ENCODE measurements at regions not wholly inside any gene's neighbourhood (a gene's known extent, or its start where the extent isn't known, plus 50 kb on each side); places are given as distances from the start of the nearest gene placed in this dataset.

GRCh38 chr4:181944527-181944926 lies 298.7 kb upstream of the TENM3 start:
- H3K4me2 ChIP-seq (ENCODE audit: control insufficient read depth, insufficient read depth): no peak overlapping the region
- no TSS peak for BruUV-seq (replicated peaks)
- ChIA-PET POLR2A (no interaction called here), RAD21 (ENCODE audit: unreplicated experiment) (no interaction called here), CTCF (no interaction called here), SMC1A (ENCODE audit: uncharacterized antibody, unreplicated experiment) (no interaction called here)
- H3K27ac ChIP-seq (ENCODE audit: control insufficient read depth, insufficient read depth): no peak overlapping the region
- H3K4me3 ChIP-seq: no peak overlapping the region
- H4K20me1 ChIP-seq (ENCODE audit: control insufficient read depth, insufficient read depth): no peaks in the 10 kb centered on the region
- no peak overlapping the region for H3K9ac ChIP-seq (ENCODE audit: control insufficient read depth, insufficient read depth, low read length)
- no peak overlapping the region for H2AFZ ChIP-seq (ENCODE audit: control insufficient read depth, low read depth, low read length)
- ATAC-seq: no peak
- DNase-seq (ENCODE audit: low read depth, low spot score): no peak
- H3K4me1 ChIP-seq (ENCODE audit: control insufficient read depth, insufficient read depth, low read length): no peaks in the 10 kb centered on the region
- no peaks in the 10 kb centered on the region for H3K36me3 ChIP-seq (ENCODE audit: control insufficient read depth in 2 of 2, insufficient read depth in 2 of 2, low read length in 1 of 2)
- in situ Hi-C loops (cut with MboI): no loop called here
- no peaks in the 10 kb centered on the region for H3K27me3 ChIP-seq (replicated peaks in 1 of 2; ENCODE audit: control insufficient read depth in 2 of 2, insufficient read depth in 2 of 2, low read length in 1 of 2)
- intact Hi-C loops (cut with micrococcal nuclease; ENCODE audit: unreplicated experiment): no loop called here
- no peaks in the 10 kb centered on the region for H3K79me2 ChIP-seq (ENCODE audit: control insufficient read depth, insufficient read depth, low read length)
- H3K9me3 ChIP-seq (replicated peaks; ENCODE audit: control insufficient read depth, insufficient read depth, low read length): no peaks in the 10 kb centered on the region
- no peak for FAIRE-seq
- no peak for TF ChIP-seq RELA (IDR thresholded peaks at IDR 0.05; ENCODE audit: borderline replicate concordance, partially characterized antibody)
- no peak for TF ChIP-seq CHD4 (IDR thresholded peaks at IDR 0.05)
- 27% methylated on average over 8 of the region's 8 CpGs for WGBS (ENCODE audit: insufficient coverage, insufficient replicate concordance, low lambda C conversion rate, missing lambda C conversion rate)

- ChIA-PET CTCF (no interaction called here), RAD21 (ENCODE audit: unreplicated experiment) (no interaction called here), SMC1A (ENCODE audit: uncharacterized antibody, unreplicated experiment) (no interaction called here), POLR2A (no interaction called here)
- FAIRE-seq (no peak), ATAC-seq (no peak), DNase-seq (ENCODE audit: low read depth, low spot score) (no peak)
- WGBS (ENCODE audit: insufficient coverage, insufficient replicate concordance, low lambda C conversion rate, missing lambda C conversion rate): 27% methylated on average over 4 of the region's 4 CpGs
- intact Hi-C loops (cut with micrococcal nuclease; ENCODE audit: unreplicated experiment) (no loop called here), in situ Hi-C loops (cut with MboI) (no loop called here)
- H2AFZ ChIP-seq (ENCODE audit: control insufficient read depth, low read depth, low read length): no peak overlapping the region
- no peak overlapping the region for H3K27ac ChIP-seq (ENCODE audit: control insufficient read depth, insufficient read depth)
- H3K79me2 ChIP-seq (ENCODE audit: control insufficient read depth, insufficient read depth, low read length): no peaks in the 10 kb centered on the region
- H3K4me1 ChIP-seq (ENCODE audit: control insufficient read depth, insufficient read depth, low read length): no peaks in the 10 kb centered on the region
- H3K27me3 ChIP-seq (replicated peaks in 1 of 2; ENCODE audit: control insufficient read depth in 2 of 2, insufficient read depth in 2 of 2, low read length in 1 of 2): no peaks in the 10 kb centered on the region
- H3K4me2 ChIP-seq (ENCODE audit: control insufficient read depth, insufficient read depth): no peak overlapping the region
- no peaks in the 10 kb centered on the region for H3K9me3 ChIP-seq (replicated peaks; ENCODE audit: control insufficient read depth, insufficient read depth, low read length)
- no peaks in the 10 kb centered on the region for H4K20me1 ChIP-seq (ENCODE audit: control insufficient read depth, insufficient read depth)
- no peak for TF ChIP-seq CHD2 (IDR thresholded peaks at IDR 0.05; ENCODE audit: borderline replicate concordance, low read depth, low read length)
- TF ChIP-seq ZNF592 (IDR thresholded peaks at IDR 0.05): no peak
- no peak for TF ChIP-seq GABPA (IDR thresholded peaks at IDR 0.05; ENCODE audit: low read depth)
- TF ChIP-seq BRCA1 (IDR thresholded peaks at IDR 0.05; ENCODE audit: low read depth, low read length): no peak
- no peak for TF ChIP-seq ASH2L (IDR thresholded peaks at IDR 0.05; ENCODE audit: borderline replicate concordance, low read depth)
- no peak for TF ChIP-seq WRNIP1 (IDR thresholded peaks at IDR 0.05; ENCODE audit: borderline replicate concordance, low read depth, low read length)
- no peak for TF ChIP-seq SMAD5 (IDR thresholded peaks at IDR 0.05; ENCODE audit: low read depth)
- no peak for TF ChIP-seq TCF7 (IDR thresholded peaks at IDR 0.05; ENCODE audit: borderline replicate concordance)
- no peak overlapping the region for H3K9ac ChIP-seq (ENCODE audit: control insufficient read depth, insufficient read depth, low read length)
- no peaks in the 10 kb centered on the region for H3K36me3 ChIP-seq (ENCODE audit: control insufficient read depth in 2 of 2, insufficient read depth in 2 of 2, low read length in 1 of 2)
- BruUV-seq (replicated peaks): no TSS peak
- H3K4me3 ChIP-seq: no peak overlapping the region
Measured at GRCh38 chr4:181946902-181947301, 296.3 kb upstream of the TENM3 start.

Measured in GM12878 (cell line).